ENCODE measurements at regions not wholly inside any gene's neighbourhood (a gene's known extent, or its start where the extent isn't known, plus 50 kb on each side); places are given as distances from the start of the nearest gene placed in this dataset.

DNA sequence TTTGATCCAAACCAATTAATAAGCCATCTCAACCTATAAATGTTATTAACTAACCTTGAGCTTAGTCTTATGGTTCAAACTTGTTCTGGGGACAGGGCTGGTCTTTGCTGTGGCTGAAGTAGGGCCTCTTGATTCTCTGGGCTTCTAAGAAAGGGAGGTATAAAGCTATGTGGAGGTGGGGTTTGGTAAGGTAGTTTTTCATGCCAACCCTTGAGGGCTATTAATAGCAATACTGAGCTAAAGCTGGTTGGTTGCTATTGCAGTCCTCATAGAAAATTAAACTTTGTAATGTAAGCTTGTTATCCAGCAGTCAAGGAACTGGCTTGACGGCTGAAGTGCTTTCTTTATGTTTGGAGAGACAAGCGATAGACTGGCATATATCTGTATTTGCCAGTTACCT is 112.1 kb downstream of the RND3 start:
- ChIA-PET POLR2A (no interaction called here), CTCF (no interaction called here)
- Histone ChIP-seq H3K9me3 (ENCODE audit: control insufficient read depth in 2 of 3, low read length in 3 of 3) (no peaks in the 10 kb centered on the region), H3K27me3 (ENCODE audit: control insufficient read depth in 2 of 2, insufficient read depth in 2 of 2, low read length in 2 of 2) (no peaks in the 10 kb centered on the region), H3K4me3 (ENCODE audit: low read length) (no peak overlapping the region), H3K27ac (ENCODE audit: low read depth, low read length) (no peak overlapping the region), H3K4me1 (ENCODE audit: control insufficient read depth in 2 of 2, insufficient read depth in 2 of 2, low read length in 2 of 2) (no peaks in the 10 kb centered on the region), H3K36me3 (ENCODE audit: control insufficient read depth in 2 of 3, insufficient read depth in 3 of 3, low read length in 3 of 3) (no peaks in the 10 kb centered on the region)
- no peaks in the 10 kb centered on the region for H3K4me1 Mint-ChIP-seq
- intact Hi-C loops (cut with micrococcal nuclease): no loop called here
- H3K9me3 Mint-ChIP-seq: peaks cover 0 to 7% (median 0%) of the 10 kb centered on the region in 11 donors
- H3K4me3 Mint-ChIP-seq: no peak overlapping the region
- H3K27me3 Mint-ChIP-seq: no peaks in the 10 kb centered on the region
- DNase-seq (no peak), ATAC-seq (no peak)
- H3K27ac Mint-ChIP-seq: no peak overlapping the region
- no peaks in the 10 kb centered on the region for H3K36me3 Mint-ChIP-seq

- H3K9me3 Mint-ChIP-seq: peaks cover 0 to 7% (median 0%) of the 10 kb centered on the region in 11 donors
- H3K27ac Mint-ChIP-seq: no peak overlapping the region
- ATAC-seq (no peak), DNase-seq (no peak)
- no peak overlapping the region for H3K4me3 Mint-ChIP-seq
- H3K27me3 Mint-ChIP-seq: no peaks in the 10 kb centered on the region
- Histone ChIP-seq H3K4me3 (ENCODE audit: low read length) (no peak overlapping the region), H3K27ac (ENCODE audit: low read depth, low read length) (no peak overlapping the region), H3K27me3 (ENCODE audit: control insufficient read depth in 2 of 2, insufficient read depth in 2 of 2, low read length in 2 of 2) (no peaks in the 10 kb centered on the region), H3K9me3 (ENCODE audit: control insufficient read depth in 2 of 3, low read length in 3 of 3) (no peaks in the 10 kb centered on the region), H3K36me3 (ENCODE audit: control insufficient read depth in 2 of 3, insufficient read depth in 3 of 3, low read length in 3 of 3) (no peaks in the 10 kb centered on the region), H3K4me1 (ENCODE audit: control insufficient read depth in 2 of 2, insufficient read depth in 2 of 2, low read length in 2 of 2) (no peaks in the 10 kb centered on the region)
- ChIA-PET POLR2A (no interaction called here), CTCF (no interaction called here)
- no peaks in the 10 kb centered on the region for H3K36me3 Mint-ChIP-seq
- intact Hi-C loops (cut with micrococcal nuclease): no loop called here
- no peaks in the 10 kb centered on the region for H3K4me1 Mint-ChIP-seq
Observed at GRCh38 chr2:150374492-150374891, 113.0 kb downstream of the RND3 start.

GRCh38 chr2:150373374-150373773 is 114.1 kb downstream of the RND3 start:
- no peaks in the 10 kb centered on the region for H3K36me3 ChIP-seq (ENCODE audit: control insufficient read depth in 2 of 3, insufficient read depth in 3 of 3, low read length in 3 of 3)
- intact Hi-C loops (cut with micrococcal nuclease): no loop called here
- Mint-ChIP-seq H3K27me3 (no peaks in the 10 kb centered on the region), H3K9me3 (peaks cover 0 to 6% (median 0%) of the 10 kb centered on the region in 11 donors), H3K36me3 (no peaks in the 10 kb centered on the region), H3K4me1 (no peaks in the 10 kb centered on the region), H3K27ac (no peak overlapping the region), H3K4me3 (no peak overlapping the region)
- POLR2A ChIA-PET: no interaction called here
- H3K9me3 ChIP-seq (ENCODE audit: control insufficient read depth in 2 of 3, low read length in 3 of 3): no peaks in the 10 kb centered on the region
- H3K27ac ChIP-seq (ENCODE audit: low read depth, low read length): no peak overlapping the region
- no peak for ATAC-seq
- H3K27me3 ChIP-seq (ENCODE audit: control insufficient read depth in 2 of 2, insufficient read depth in 2 of 2, low read length in 2 of 2): no peaks in the 10 kb centered on the region
- CTCF ChIA-PET: no interaction called here
- H3K4me1 ChIP-seq (ENCODE audit: control insufficient read depth in 2 of 2, insufficient read depth in 2 of 2, low read length in 2 of 2): no peaks in the 10 kb centered on the region
- H3K4me3 ChIP-seq (ENCODE audit: low read length): no peak overlapping the region
- DNase-seq: no peak

- Mint-ChIP-seq H3K4me3 (no peak overlapping the region), H3K4me1 (no peaks in the 10 kb centered on the region), H3K36me3 (no peaks in the 10 kb centered on the region), H3K9me3 (peaks cover 0 to 3% (median 0%) of the 10 kb centered on the region in 11 donors), H3K27me3 (no peaks in the 10 kb centered on the region), H3K27ac (no peak overlapping the region)
- Histone ChIP-seq H3K27me3 (ENCODE audit: control insufficient read depth in 2 of 2, insufficient read depth in 2 of 2, low read length in 2 of 2) (no peaks in the 10 kb centered on the region), H3K4me3 (ENCODE audit: low read length) (no peak overlapping the region), H3K9me3 (ENCODE audit: control insufficient read depth in 2 of 3, low read length in 3 of 3) (no peaks in the 10 kb centered on the region), H3K4me1 (ENCODE audit: control insufficient read depth in 2 of 2, insufficient read depth in 2 of 2, low read length in 2 of 2) (no peaks in the 10 kb centered on the region), H3K36me3 (ENCODE audit: control insufficient read depth in 2 of 3, insufficient read depth in 3 of 3, low read length in 3 of 3) (no peaks in the 10 kb centered on the region), H3K27ac (ENCODE audit: low read depth, low read length) (no peak overlapping the region)
- POLR2A ChIA-PET: no interaction called here
- ATAC-seq (no peak), DNase-seq (no peak)
- CTCF ChIA-PET: no interaction called here
- intact Hi-C loops (cut with micrococcal nuclease): no loop called here
Observed at GRCh38 chr2:150371044-150371818, 116.2 kb downstream of the RND3 start.

GRCh38 chr2:150370561-150370960 is 116.9 kb downstream of the RND3 start:
- intact Hi-C loops (cut with micrococcal nuclease): no loop called here
- POLR2A ChIA-PET: no interaction called here
- CTCF ChIA-PET: no interaction called here
- ATAC-seq (no peak), DNase-seq (no peak)
- Mint-ChIP-seq H3K9me3 (peaks cover 0 to 3% (median 0%) of the 10 kb centered on the region in 11 donors), H3K27me3 (no peaks in the 10 kb centered on the region), H3K27ac (no peak overlapping the region), H3K36me3 (no peaks in the 10 kb centered on the region), H3K4me1 (no peaks in the 10 kb centered on the region), H3K4me3 (no peak overlapping the region)
- no peaks in the 10 kb centered on the region for H3K36me3 ChIP-seq (ENCODE audit: control insufficient read depth in 2 of 3, insufficient read depth in 3 of 3, low read length in 3 of 3)
- H3K4me3 ChIP-seq (ENCODE audit: low read length): no peak overlapping the region
- H3K9me3 ChIP-seq (ENCODE audit: control insufficient read depth in 2 of 3, low read length in 3 of 3): no peaks in the 10 kb centered on the region
- no peak overlapping the region for H3K27ac ChIP-seq (ENCODE audit: low read depth, low read length)
- H3K27me3 ChIP-seq (ENCODE audit: control insufficient read depth in 2 of 2, insufficient read depth in 2 of 2, low read length in 2 of 2): no peaks in the 10 kb centered on the region
- no peaks in the 10 kb centered on the region for H3K4me1 ChIP-seq (ENCODE audit: control insufficient read depth in 2 of 2, insufficient read depth in 2 of 2, low read length in 2 of 2)

DNA sequence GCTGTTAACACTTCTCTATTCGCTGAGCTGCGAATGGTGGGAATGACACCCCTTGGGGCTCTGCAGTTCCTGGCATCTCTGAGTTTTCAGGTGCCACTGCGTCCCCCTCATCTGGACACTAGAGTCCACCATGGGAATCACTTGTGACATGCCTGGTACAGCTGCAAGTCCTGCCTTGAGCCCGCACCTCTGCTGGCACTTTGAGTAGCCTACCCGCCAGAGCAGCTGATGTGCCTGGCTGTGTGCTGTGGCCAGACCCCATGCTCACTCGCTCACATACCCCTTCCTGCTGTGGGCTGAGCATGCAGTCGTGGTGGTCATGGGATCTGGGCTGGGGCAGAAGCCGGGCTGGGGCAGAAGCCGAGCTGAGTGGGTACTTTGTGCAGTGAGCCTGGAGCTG is 117.6 kb downstream of the RND3 start:
- Mint-ChIP-seq H3K9me3 (peaks cover 0 to 3% (median 0%) of the 10 kb centered on the region in 11 donors), H3K4me1 (no peaks in the 10 kb centered on the region), H3K36me3 (no peaks in the 10 kb centered on the region), H3K27me3 (no peaks in the 10 kb centered on the region), H3K27ac (no peak overlapping the region), H3K4me3 (no peak overlapping the region)
- no peak for ATAC-seq
- Histone ChIP-seq H3K27me3 (ENCODE audit: control insufficient read depth in 2 of 2, insufficient read depth in 2 of 2, low read length in 2 of 2) (no peaks in the 10 kb centered on the region), H3K36me3 (ENCODE audit: control insufficient read depth in 2 of 3, insufficient read depth in 3 of 3, low read length in 3 of 3) (no peaks in the 10 kb centered on the region), H3K4me3 (ENCODE audit: low read length) (no peak overlapping the region), H3K27ac (ENCODE audit: low read depth, low read length) (no peak overlapping the region), H3K4me1 (ENCODE audit: control insufficient read depth in 2 of 2, insufficient read depth in 2 of 2, low read length in 2 of 2) (no peaks in the 10 kb centered on the region), H3K9me3 (ENCODE audit: control insufficient read depth in 2 of 3, low read length in 3 of 3) (no peaks in the 10 kb centered on the region)
- intact Hi-C loops (cut with micrococcal nuclease): no loop called here
- DNase-seq: no peak
- ChIA-PET POLR2A (no interaction called here), CTCF (no interaction called here)

GRCh38 chr2:150358468-150358807 is 129.0 kb downstream of the RND3 start:
- CTCF ChIA-PET: no interaction called here
- Histone ChIP-seq H3K9me3 (ENCODE audit: control insufficient read depth in 2 of 3, low read length in 3 of 3) (no peaks in the 10 kb centered on the region), H3K27me3 (ENCODE audit: control insufficient read depth in 2 of 2, insufficient read depth in 2 of 2, low read length in 2 of 2) (no peaks in the 10 kb centered on the region), H3K4me1 (ENCODE audit: control insufficient read depth in 2 of 2, insufficient read depth in 2 of 2, low read length in 2 of 2) (no peaks in the 10 kb centered on the region), H3K27ac (ENCODE audit: low read depth, low read length) (no peak overlapping the region), H3K4me3 (ENCODE audit: low read length) (no peak overlapping the region), H3K36me3 (ENCODE audit: control insufficient read depth in 2 of 3, insufficient read depth in 3 of 3, low read length in 3 of 3) (no peaks in the 10 kb centered on the region)
- ATAC-seq (no peak), DNase-seq (no peak)
- Mint-ChIP-seq H3K4me3 (no peak overlapping the region), H3K36me3 (no peaks in the 10 kb centered on the region), H3K27ac (no peak overlapping the region), H3K4me1 (no peaks in the 10 kb centered on the region), H3K9me3 (peaks cover 0 to 19% (median 5%) of the 10 kb centered on the region in 11 donors), H3K27me3 (no peaks in the 10 kb centered on the region)
- intact Hi-C loops (cut with micrococcal nuclease): no loop called here
- POLR2A ChIA-PET: no interaction called here

Measured in naive thymus-derived CD4-positive, alpha-beta T cell (primary cell).